KMS-11 (cell line): ENCODE measurements at regions not wholly inside any gene's neighbourhood (a gene's known extent, or its start where the extent isn't known, plus 50 kb on each side); places are given as distances from the start of the nearest gene placed in this dataset.

Experiments used
- H2AFZ ChIP-seq: fragments of 200-600 bp; sonication (generic); 2 replicates; pipeline ENCODE4 v1.6.1; 2016; ENCODE audit warnings: antibody characterized with exemption, mixed run types, low read depth
- H3K27ac ChIP-seq: fragments of 200-600 bp; sonication (generic); 2 replicates; pipeline ENCODE4 v1.6.1; 2016; ENCODE audit warnings: mild to moderate bottlenecking, mixed run types
- H3K27me3 ChIP-seq: fragments of 200-600 bp; sonication (generic); 2 replicates; pipeline ENCODE4 v1.6.1; 2017; ENCODE audit warnings: mild to moderate bottlenecking, low read depth, mixed run types, moderate library complexity; ENCODE audit not compliant: insufficient read depth
- H3K36me3 ChIP-seq: fragments of 200-600 bp; sonication (generic); 2 replicates; pipeline ENCODE4 v1.6.1; 2017; ENCODE audit warnings: mild to moderate bottlenecking, mixed run types; ENCODE audit not compliant: insufficient read depth
- H3K4me1 ChIP-seq: fragments of 200-600 bp; sonication (generic); 2 replicates; pipeline ENCODE4 v1.6.1; 2016; ENCODE audit warnings: mild to moderate bottlenecking, low read depth, mixed run types; ENCODE audit not compliant: poor library complexity, severe bottlenecking
- H3K4me2 ChIP-seq: fragments of 200-600 bp; sonication (generic); 2 replicates; pipeline ENCODE4 v1.7.0; 2016; ENCODE audit warnings: mild to moderate bottlenecking, mixed run types
- H3K4me3 ChIP-seq: fragments of 200-600 bp; sonication (generic); IDR thresholded peaks from 2 replicates; pipeline ENCODE4 v1.6.1; 2017; ENCODE audit warnings: low read depth, low read length, mixed read lengths; ENCODE audit not compliant: insufficient read depth
- H3K79me2 ChIP-seq: fragments of 200-600 bp; sonication (generic); 2 replicates; pipeline ENCODE4 v1.6.1; 2016; ENCODE audit warnings: low read depth, mixed run types; ENCODE audit not compliant: insufficient read depth
- H3K9ac ChIP-seq: fragments of 200-600 bp; sonication (generic); 2 replicates; pipeline ENCODE4 v1.6.1; 2016; ENCODE audit warnings: mild to moderate bottlenecking, mixed run types
- H4K20me1 ChIP-seq: fragments of 200-600 bp; sonication (generic); 2 replicates; pipeline ENCODE4 v1.6.1; 2016; ENCODE audit warnings: mild to moderate bottlenecking, mixed run types; ENCODE audit not compliant: insufficient read depth
- TF ChIP-seq, protein P1 (sequence below): fragments of 200-600 bp; sonication (generic); conservative IDR thresholded peaks from 2 replicates; pipeline ENCODE4 v1.6.1; 2017; ENCODE audit warnings: low read depth, mild to moderate bottlenecking, antibody characterized with exemption, low read length, moderate library complexity, mixed read lengths

DNA sequence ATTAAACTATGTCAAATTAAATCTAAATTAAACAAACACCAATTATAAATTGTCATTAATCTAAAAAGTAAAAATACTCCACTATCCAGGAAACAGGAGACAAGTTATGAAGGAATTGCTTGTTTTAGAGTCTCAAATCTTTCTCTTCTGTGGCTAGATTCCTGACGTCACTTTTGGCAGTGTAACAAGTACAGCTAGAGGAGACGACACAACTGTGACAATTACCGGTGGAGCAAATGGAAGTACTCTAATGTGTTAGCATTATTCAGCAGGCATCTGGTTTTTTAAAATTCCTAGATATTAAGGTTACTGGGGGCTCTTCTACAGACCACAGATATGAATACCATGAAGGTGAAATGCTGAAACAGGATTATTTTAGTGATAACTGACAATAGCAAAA lies 1042.7 kb downstream of the EPHA7 start:
- TF ChIP-seq, protein P1, sequence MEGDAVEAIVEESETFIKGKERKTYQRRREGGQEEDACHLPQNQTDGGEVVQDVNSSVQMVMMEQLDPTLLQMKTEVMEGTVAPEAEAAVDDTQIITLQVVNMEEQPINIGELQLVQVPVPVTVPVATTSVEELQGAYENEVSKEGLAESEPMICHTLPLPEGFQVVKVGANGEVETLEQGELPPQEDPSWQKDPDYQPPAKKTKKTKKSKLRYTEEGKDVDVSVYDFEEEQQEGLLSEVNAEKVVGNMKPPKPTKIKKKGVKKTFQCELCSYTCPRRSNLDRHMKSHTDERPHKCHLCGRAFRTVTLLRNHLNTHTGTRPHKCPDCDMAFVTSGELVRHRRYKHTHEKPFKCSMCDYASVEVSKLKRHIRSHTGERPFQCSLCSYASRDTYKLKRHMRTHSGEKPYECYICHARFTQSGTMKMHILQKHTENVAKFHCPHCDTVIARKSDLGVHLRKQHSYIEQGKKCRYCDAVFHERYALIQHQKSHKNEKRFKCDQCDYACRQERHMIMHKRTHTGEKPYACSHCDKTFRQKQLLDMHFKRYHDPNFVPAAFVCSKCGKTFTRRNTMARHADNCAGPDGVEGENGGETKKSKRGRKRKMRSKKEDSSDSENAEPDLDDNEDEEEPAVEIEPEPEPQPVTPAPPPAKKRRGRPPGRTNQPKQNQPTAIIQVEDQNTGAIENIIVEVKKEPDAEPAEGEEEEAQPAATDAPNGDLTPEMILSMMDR: no peak
- no peak overlapping the region for H2AFZ ChIP-seq

GRCh38 chr6:92371211-92372208 lies 1047.8 kb downstream of the EPHA7 start:
- H3K4me2 ChIP-seq: no peak overlapping the region
- no peaks in the 10 kb centered on the region for H3K79me2 ChIP-seq
- no peak overlapping the region for H3K9ac ChIP-seq
- H3K36me3 ChIP-seq: no peaks in the 10 kb centered on the region
- H3K4me1 ChIP-seq: no peaks in the 10 kb centered on the region
- H3K27ac ChIP-seq: no peak overlapping the region
- H2AFZ ChIP-seq: no peak overlapping the region
- H3K4me3 ChIP-seq: no peak overlapping the region
- no peaks in the 10 kb centered on the region for H3K27me3 ChIP-seq
- no peaks in the 10 kb centered on the region for H4K20me1 ChIP-seq
- TF ChIP-seq, protein P1: no peak

More for the DNA sequence above, 1042.7 kb downstream of the EPHA7 start:
- no peak overlapping the region for H3K4me2 ChIP-seq
- peaks cover 17% of the 10 kb centered on the region for H3K4me1 ChIP-seq
- no peaks in the 10 kb centered on the region for H3K36me3 ChIP-seq
- H3K9ac ChIP-seq: no peak overlapping the region
- no peak overlapping the region for H3K27ac ChIP-seq
- H3K79me2 ChIP-seq: no peaks in the 10 kb centered on the region
- H3K4me3 ChIP-seq: no peak overlapping the region
- H3K27me3 ChIP-seq: no peaks in the 10 kb centered on the region
- no peaks in the 10 kb centered on the region for H4K20me1 ChIP-seq

DNA sequence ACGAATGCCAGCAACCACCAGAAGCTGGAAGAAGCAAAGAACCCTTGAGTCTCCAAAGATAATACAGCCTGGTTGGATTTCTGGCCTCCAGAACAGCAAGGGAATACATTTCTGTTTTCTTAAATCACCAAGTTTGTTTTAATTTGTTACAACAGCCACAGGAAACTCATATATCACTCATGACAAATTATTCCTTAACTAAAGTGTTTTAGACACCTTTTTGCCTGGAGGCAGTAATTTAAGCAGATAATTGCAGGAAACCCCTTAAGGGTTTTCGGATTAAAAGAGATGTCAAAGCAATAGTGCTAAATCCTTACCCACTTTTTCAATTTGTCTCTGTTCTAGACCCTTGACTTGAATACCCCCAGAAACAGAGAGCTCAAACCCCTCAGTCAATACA lies 1050.0 kb downstream of the EPHA7 start:
- H3K4me1 ChIP-seq: no peaks in the 10 kb centered on the region
- no peak overlapping the region for H3K4me3 ChIP-seq
- TF ChIP-seq, protein P1: no peak
- H3K36me3 ChIP-seq: no peaks in the 10 kb centered on the region
- no peak overlapping the region for H3K4me2 ChIP-seq
- H4K20me1 ChIP-seq: no peaks in the 10 kb centered on the region
- no peaks in the 10 kb centered on the region for H3K27me3 ChIP-seq
- no peak overlapping the region for H2AFZ ChIP-seq
- H3K9ac ChIP-seq: no peak overlapping the region
- no peak overlapping the region for H3K27ac ChIP-seq
- H3K79me2 ChIP-seq: no peaks in the 10 kb centered on the region

GRCh38 chr6:92364948-92365541 lies 1054.3 kb downstream of the EPHA7 start:
- Histone ChIP-seq H3K79me2 (no peaks in the 10 kb centered on the region), H3K27ac (no peak overlapping the region), H3K27me3 (no peaks in the 10 kb centered on the region), H2AFZ (no peak overlapping the region), H3K36me3 (no peaks in the 10 kb centered on the region), H4K20me1 (no peaks in the 10 kb centered on the region), H3K4me2 (no peak overlapping the region), H3K4me1 (no peaks in the 10 kb centered on the region), H3K4me3 (no peak overlapping the region), H3K9ac (no peak overlapping the region)
- TF ChIP-seq, protein P1: no peak
